ENCODE measurements at regions not wholly inside any gene's neighbourhood (a gene's known extent, or its start where the extent isn't known, plus 50 kb on each side); places are given as distances from the start of the nearest gene placed in this dataset.

DNA sequence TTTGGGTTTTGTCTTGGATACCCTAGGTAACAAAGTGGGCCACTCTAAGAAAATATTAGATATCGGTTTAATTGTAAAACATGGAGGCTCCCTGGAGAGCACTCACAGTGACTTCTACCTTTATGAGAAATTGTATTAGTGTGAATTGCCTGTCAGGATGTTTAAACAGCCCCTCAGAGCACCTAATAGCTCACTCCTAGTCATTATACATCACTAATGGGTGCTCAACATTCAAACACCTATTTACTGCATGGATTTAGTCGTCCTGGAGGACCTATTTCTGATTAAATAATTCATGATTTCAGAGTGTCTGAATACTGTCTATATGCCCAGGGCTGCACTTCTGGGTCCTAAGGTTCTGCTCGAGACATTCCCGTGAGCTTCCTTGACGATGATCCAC is 430.2 kb upstream of the EEF2KMT start:
- TF ChIP-seq, protein P1, sequence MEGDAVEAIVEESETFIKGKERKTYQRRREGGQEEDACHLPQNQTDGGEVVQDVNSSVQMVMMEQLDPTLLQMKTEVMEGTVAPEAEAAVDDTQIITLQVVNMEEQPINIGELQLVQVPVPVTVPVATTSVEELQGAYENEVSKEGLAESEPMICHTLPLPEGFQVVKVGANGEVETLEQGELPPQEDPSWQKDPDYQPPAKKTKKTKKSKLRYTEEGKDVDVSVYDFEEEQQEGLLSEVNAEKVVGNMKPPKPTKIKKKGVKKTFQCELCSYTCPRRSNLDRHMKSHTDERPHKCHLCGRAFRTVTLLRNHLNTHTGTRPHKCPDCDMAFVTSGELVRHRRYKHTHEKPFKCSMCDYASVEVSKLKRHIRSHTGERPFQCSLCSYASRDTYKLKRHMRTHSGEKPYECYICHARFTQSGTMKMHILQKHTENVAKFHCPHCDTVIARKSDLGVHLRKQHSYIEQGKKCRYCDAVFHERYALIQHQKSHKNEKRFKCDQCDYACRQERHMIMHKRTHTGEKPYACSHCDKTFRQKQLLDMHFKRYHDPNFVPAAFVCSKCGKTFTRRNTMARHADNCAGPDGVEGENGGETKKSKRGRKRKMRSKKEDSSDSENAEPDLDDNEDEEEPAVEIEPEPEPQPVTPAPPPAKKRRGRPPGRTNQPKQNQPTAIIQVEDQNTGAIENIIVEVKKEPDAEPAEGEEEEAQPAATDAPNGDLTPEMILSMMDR (IDR thresholded peaks at IDR 0.05): no peak
- TF ChIP-seq POLR2A (IDR thresholded peaks at IDR 0.05): no peak
- TF ChIP-seq EP300 (IDR thresholded peaks at IDR 0.05; ENCODE audit: low read depth): no peak
- TF ChIP-seq POLR2AphosphoS5 (IDR thresholded peaks at IDR 0.05): no peak

All from transverse colon (tissue), 4 donors.